T-helper 17 cell (primary cell): ENCODE measurements at regions not wholly inside any gene's neighbourhood (a gene's known extent, or its start where the extent isn't known, plus 50 kb on each side); places are given as distances from the start of the nearest gene placed in this dataset.

ENCODE experiments used
- ATAC-seq: fragments of 150-1000 bp; cut with Tn5 transposase; 2 replicates; pipeline ENCODE4 v1.10.0; 2021; ENCODE audit warnings: mild to moderate bottlenecking, moderate library complexity
- DNase-seq, 3 donors: peaks; one replicate each; pipeline versions ENCODE4 v3.0.0 to v3.0.0-alpha.2; 2020 to 2021
- H3K9me3 ChIP-seq: one replicate; pipeline ENCODE4 v1.7.0; 2013; ENCODE audit warnings: low read length, mild to moderate bottlenecking; ENCODE audit not compliant: control insufficient read depth, poor library complexity, severe bottlenecking
- H3K27ac Mint-ChIP-seq: one replicate; pipeline ENCODE4 v1.8.0; 2022; ENCODE audit warnings: mild to moderate bottlenecking, moderate library complexity, mixed read lengths
- H3K27me3 Mint-ChIP-seq: one replicate; pipeline ENCODE4 v1.8.0; 2022; ENCODE audit warnings: mixed read lengths
- H3K36me3 Mint-ChIP-seq: one replicate; pipeline ENCODE4 v1.8.0; 2022; ENCODE audit warnings: low read depth, mixed read lengths
- H3K4me1 Mint-ChIP-seq: one replicate; pipeline ENCODE4 v1.8.0; 2022; ENCODE audit warnings: mild to moderate bottlenecking, mixed read lengths
- H3K4me3 Mint-ChIP-seq: one replicate; pipeline ENCODE4 v1.8.0; 2022; ENCODE audit warnings: mild to moderate bottlenecking, moderate library complexity, mixed read lengths

GRCh38 chr2:161546635-161547034 lies 77.6 kb upstream of the SLC4A10 start:
- DNase-seq (no peak), ATAC-seq (no peak)
- no peak overlapping the region for H3K4me3 Mint-ChIP-seq
- H3K36me3 Mint-ChIP-seq, result no peaks in the 10 kb centered on the region
- H3K9me3 ChIP-seq, result no peaks in the 10 kb centered on the region
- peaks cover 5% of the 10 kb centered on the region for H3K27me3 Mint-ChIP-seq
- H3K4me1 Mint-ChIP-seq, result no peaks in the 10 kb centered on the region
- no peak overlapping the region for H3K27ac Mint-ChIP-seq

- Mint-ChIP-seq H3K4me1 (no peaks in the 10 kb centered on the region), H3K4me3 (no peak overlapping the region), H3K27ac (no peak overlapping the region), H3K36me3 (no peaks in the 10 kb centered on the region), H3K27me3 (peaks cover 6% of the 10 kb centered on the region)
- no peak for ATAC-seq
- DNase-seq, result no peak
- H3K9me3 ChIP-seq, result no peaks in the 10 kb centered on the region
Measured at GRCh38 chr2:161547130-161547529, 77.1 kb upstream of the SLC4A10 start.

GRCh38 chr2:161552015-161552414 lies 72.2 kb upstream of the SLC4A10 start:
- no peak overlapping the region for H3K27ac Mint-ChIP-seq
- DNase-seq, result no peak
- peaks cover 25% of the 10 kb centered on the region for H3K27me3 Mint-ChIP-seq
- H3K4me1 Mint-ChIP-seq, result no peaks in the 10 kb centered on the region
- H3K9me3 ChIP-seq, result no peaks in the 10 kb centered on the region
- ATAC-seq, result no peak
- no peak overlapping the region for H3K4me3 Mint-ChIP-seq
- H3K36me3 Mint-ChIP-seq, result peaks cover 2% of the 10 kb centered on the region

GRCh38 chr2:161555826-161556225 lies 68.4 kb upstream of the SLC4A10 start:
- Mint-ChIP-seq H3K36me3 (peaks cover 4% of the 10 kb centered on the region), H3K27ac (no peak overlapping the region), H3K4me1 (no peaks in the 10 kb centered on the region), H3K4me3 (no peak overlapping the region), H3K27me3 (peaks cover 25% of the 10 kb centered on the region)
- ATAC-seq (no peak), DNase-seq (no peak)
- H3K9me3 ChIP-seq, result no peaks in the 10 kb centered on the region

- ATAC-seq (no peak), DNase-seq (no peak)
- Mint-ChIP-seq H3K4me3 (no peak overlapping the region), H3K27ac (no peak overlapping the region), H3K27me3 (peaks cover 22% of the 10 kb centered on the region), H3K36me3 (peaks cover 4% of the 10 kb centered on the region), H3K4me1 (no peaks in the 10 kb centered on the region)
- H3K9me3 ChIP-seq, result no peaks in the 10 kb centered on the region
Measured at GRCh38 chr2:161556440-161556839, 67.8 kb upstream of the SLC4A10 start.

- Mint-ChIP-seq H3K4me3 (no peak overlapping the region), H3K4me1 (no peaks in the 10 kb centered on the region)
- no peak for ATAC-seq
Measured at GRCh38 chr2:161557538-161557937, 66.7 kb upstream of the SLC4A10 start.

GRCh38 chr2:161564906-161565305 lies 59.3 kb upstream of the SLC4A10 start:
- DNase-seq (no peak), ATAC-seq (no peak)
- no peaks in the 10 kb centered on the region for H3K4me1 Mint-ChIP-seq
- no peaks in the 10 kb centered on the region for H3K9me3 ChIP-seq
- H3K27me3 Mint-ChIP-seq, result no peaks in the 10 kb centered on the region
- no peak overlapping the region for H3K4me3 Mint-ChIP-seq
- peaks cover 2% of the 10 kb centered on the region for H3K36me3 Mint-ChIP-seq
- no peak overlapping the region for H3K27ac Mint-ChIP-seq

More at GRCh38 chr2:161557538-161557937, 66.7 kb upstream of the SLC4A10 start:
- Mint-ChIP-seq H3K27ac (no peak overlapping the region), H3K36me3 (peaks cover 3% of the 10 kb centered on the region), H3K27me3 (peaks cover 16% of the 10 kb centered on the region)
- no peaks in the 10 kb centered on the region for H3K9me3 ChIP-seq
- DNase-seq, result no peak

GRCh38 chr2:161569401-161569800 lies 54.8 kb upstream of the SLC4A10 start:
- ATAC-seq, result no peak
- no peaks in the 10 kb centered on the region for H3K27me3 Mint-ChIP-seq
- H3K27ac Mint-ChIP-seq, result no peak overlapping the region
- no peak overlapping the region for H3K4me3 Mint-ChIP-seq
- no peak for DNase-seq
- no peaks in the 10 kb centered on the region for H3K4me1 Mint-ChIP-seq
- H3K36me3 Mint-ChIP-seq, result no peaks in the 10 kb centered on the region
- H3K9me3 ChIP-seq, result no peaks in the 10 kb centered on the region

GRCh38 chr2:161570424-161571050 lies 53.7 kb upstream of the SLC4A10 start:
- Mint-ChIP-seq H3K27me3 (no peaks in the 10 kb centered on the region), H3K4me3 (no peak overlapping the region), H3K4me1 (no peaks in the 10 kb centered on the region), H3K36me3 (no peaks in the 10 kb centered on the region), H3K27ac (no peak overlapping the region)
- no peak for ATAC-seq
- no peak for DNase-seq
- no peaks in the 10 kb centered on the region for H3K9me3 ChIP-seq

- Mint-ChIP-seq H3K27me3 (no peaks in the 10 kb centered on the region), H3K4me1 (no peaks in the 10 kb centered on the region), H3K36me3 (no peaks in the 10 kb centered on the region), H3K27ac (no peak overlapping the region), H3K4me3 (no peak overlapping the region)
- DNase-seq (no peak), ATAC-seq (no peak)
- H3K9me3 ChIP-seq, result no peaks in the 10 kb centered on the region
Measured at GRCh38 chr2:161571051-161571429, 53.2 kb upstream of the SLC4A10 start.
